ENCODE measurements at regions not wholly inside any gene's neighbourhood (a gene's known extent, or its start where the extent isn't known, plus 50 kb on each side); places are given as distances from the start of the nearest gene placed in this dataset.

- TF ChIP-seq POLR2A (IDR thresholded peaks at IDR 0.05; ENCODE audit: low read length): no peak
- no peak for TF ChIP-seq GATA1 (IDR thresholded peaks at IDR 0.05; ENCODE audit: low read depth, low read length)
These were observed 249.0 kb downstream of the UTRN start for GRCh38 chr6:144534180-144534579.
